HS-5 (cell line): ENCODE measurements at regions not wholly inside any gene's neighbourhood (a gene's known extent, or its start where the extent isn't known, plus 50 kb on each side); places are given as distances from the start of the nearest gene placed in this dataset.

Experiments used
- DNase-seq: peaks from one replicate; pipeline ENCODE4 v3.0.0-alpha.2; 2012; ENCODE audit warnings: low read depth

DNA sequence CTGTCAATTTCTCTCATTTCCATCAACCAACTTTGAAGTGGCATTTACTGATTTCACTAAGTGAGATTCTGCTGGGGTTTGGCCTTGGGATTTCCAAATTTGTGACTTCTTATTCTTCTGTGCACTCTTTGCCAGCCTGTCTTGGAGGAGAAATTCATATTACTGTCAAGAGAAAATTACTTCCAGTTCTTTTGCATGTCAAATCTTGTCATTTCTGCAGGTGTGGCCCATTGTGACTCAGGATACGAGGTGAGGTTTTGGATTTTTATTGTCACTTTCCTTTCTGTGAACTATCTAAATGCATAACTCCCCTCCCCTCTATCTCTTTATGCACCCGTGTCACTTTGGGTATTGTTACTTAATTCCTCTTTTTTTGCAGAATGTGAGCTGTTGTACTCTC is 102.6 kb upstream of the GUCY1A1 start:
- DNase-seq: no peak

DNA sequence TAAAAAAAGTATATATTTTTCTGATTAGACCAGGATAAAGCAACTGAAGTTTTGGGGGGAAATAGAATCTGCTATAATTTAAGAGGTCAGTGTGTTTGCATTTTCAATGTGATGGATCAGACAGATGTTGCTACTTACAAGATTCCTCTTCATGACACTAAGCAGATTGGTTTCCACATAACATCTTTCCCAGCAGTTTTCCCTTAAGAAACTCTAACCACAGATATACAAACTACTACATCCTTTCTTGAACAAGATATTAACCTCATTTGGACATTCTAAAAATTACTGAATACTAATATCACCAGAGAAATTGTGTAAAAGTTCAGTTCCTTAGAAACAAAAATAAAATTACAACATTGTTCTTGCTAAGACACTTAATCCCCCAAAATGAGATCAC is 106.7 kb upstream of the GUCY1A1 start:
- no peak for DNase-seq

DNA sequence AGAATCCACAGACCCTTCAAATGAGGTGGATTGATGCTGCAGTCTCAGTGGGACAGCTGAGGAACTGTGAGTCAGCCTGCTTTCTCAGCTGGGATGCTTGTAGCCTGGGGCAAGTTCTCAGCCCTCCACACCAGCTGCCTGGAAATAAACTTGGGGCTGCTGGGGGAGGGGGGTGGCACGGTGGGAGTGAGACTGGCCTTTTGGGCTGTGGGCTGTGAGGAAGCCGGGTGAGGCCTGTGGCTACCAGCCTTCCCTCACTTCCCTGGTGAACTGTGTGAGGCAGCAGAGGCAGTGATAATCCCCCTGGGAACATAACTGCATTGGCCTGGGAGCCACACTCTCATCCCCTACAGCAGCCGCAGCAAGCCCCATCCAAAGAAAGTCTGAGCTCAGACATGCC is 114.5 kb upstream of the GUCY1A1 start:
- DNase-seq: no peak

DNA sequence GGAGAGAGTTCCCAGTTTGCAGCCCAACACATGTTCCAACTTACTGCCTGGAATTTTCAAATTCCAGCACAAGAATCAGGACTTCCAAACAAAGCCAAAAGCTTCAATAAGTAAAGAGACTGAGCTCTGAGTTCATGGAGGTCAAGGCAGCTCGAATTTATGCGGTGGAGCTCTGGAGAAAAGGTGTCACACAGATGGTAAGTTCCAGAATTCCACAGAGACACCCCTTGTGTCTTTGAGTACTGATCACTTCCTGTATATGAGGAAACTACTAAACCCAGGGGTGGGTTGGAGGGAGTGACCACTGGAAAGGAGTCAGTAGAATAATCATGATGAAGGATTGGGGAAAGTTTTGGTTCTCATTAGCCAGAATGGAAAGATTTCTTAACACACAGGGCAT is 118.5 kb upstream of the GUCY1A1 start:
- DNase-seq: no peak

DNA sequence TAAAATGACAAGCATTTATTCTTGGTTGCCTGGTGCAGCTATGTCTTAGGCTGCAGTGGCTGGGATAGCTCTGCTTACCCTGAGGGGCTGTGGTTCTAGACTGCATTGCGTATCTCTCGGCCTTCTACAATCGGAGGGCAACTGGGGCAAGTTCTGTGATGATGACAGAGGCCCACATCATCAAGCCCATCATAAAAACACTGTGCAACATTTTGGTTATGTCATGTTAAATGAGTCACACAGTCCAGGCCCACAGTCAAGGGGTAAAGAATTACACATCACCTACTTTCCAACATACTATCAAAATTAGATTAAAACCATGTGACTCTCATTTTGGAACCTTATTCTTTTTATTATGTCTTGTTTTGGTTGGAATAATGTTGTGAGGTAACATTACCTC is 120.2 kb upstream of the GUCY1A1 start:
- DNase-seq: peak; percentile 11

DNA sequence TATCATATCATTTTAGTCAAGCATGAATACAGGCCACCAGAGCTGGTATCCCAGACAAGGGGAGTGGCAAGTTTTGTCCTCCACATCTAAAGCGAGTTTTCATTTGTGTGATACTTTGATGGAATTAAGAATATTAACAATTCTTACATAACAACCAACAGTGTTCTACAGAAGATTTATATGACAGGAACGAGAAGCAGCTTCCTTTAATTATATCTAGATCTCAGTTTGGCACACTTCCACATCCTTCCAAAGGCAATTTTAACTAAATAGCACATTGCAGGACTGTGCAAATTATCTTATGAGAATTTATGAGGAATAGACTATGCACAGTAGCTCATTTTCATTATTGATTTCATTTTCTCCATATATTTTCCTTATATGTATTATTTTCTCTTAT is 121.2 kb upstream of the GUCY1A1 start:
- DNase-seq: no peak

DNA sequence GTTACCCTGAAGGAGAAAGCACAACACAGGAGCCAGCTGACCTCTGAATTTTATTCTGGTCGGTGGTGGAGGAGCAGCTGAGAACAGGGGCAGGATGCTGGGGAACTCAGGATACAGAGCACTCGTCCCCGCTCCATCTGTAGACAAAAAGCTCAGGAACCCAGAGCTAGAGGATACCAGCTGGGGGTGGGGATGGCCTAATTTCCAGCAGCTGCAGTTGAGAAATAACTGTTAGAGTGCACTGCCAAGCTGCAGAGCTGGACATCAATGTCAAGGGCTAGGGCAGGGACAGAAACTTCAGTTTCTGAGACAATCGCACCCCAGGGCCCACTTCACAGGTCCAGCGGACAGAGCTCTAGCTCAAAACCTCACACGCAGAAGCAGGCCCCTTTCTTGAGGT is 122.1 kb upstream of the GUCY1A1 start:
- DNase-seq: no peak

DNA sequence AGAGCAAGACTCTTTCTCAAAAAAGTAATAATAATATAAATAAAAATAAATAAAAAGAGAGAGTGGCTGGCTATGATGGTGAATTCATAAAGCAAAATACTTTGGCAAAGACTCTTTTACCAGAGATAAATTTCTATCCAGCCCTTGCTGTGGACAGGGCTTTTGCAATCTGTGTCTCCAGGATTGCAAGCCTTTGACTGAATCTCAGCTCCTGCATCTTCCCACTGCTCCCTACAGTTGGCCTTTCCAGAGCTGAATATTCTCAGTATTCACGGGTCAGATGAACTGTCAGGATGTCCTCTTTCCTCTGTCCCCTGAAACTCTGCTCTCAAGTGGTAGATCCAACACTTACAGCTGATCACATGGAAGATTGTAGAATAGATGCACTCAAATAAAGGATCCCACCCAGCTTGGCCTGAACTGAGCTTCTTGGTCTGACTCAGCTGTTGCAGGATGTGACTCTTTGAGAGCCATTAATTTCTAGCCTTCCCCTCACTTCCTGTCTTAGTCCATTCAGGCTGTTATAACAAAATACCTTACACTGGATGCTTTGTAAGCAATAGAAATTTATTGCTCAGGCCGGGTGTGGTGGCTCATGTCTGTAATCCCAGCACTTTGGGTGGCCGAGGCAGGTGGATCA is 123.4 kb upstream of the GUCY1A1 start:
- DNase-seq: peak; percentile 53

DNA sequence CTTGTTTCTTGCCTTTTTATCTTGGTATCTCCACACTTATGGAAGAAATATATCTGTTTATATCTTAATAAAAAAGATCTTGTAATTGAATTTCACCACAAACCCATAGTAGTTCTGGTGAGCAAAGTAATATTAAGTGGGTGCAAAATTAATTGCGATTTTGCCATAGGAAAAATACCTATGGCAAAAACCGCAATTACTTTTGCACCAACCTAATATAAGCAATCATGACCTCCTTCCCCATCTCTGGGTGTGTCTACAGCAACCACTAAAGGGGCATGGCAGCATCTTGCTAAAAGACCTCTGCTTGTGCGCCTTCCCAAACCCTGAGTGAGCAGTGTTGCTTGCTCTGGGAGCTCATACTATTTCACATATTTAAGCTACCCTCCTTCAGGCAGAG is 124.2 kb upstream of the GUCY1A1 start:
- DNase-seq: no peak

DNA sequence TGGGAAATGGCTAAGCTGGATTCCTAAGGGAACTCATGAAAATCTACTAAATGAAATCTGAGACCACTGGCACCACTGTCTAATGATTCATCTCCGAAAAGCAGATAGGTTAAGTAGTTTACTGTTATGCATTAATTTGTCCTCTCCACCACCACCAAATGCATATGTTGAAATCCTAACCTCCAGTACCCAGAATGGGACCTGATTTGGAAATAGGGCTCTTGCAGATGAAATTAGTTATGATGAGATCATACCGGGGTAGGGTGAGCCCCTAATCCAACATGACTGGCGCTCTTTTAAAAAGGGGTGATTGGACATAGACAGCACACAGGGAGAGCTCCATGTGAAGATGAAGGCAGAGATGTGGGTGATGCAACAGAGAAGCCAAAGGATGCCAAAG is 124.9 kb upstream of the GUCY1A1 start:
- DNase-seq: peak; percentile 4

DNA sequence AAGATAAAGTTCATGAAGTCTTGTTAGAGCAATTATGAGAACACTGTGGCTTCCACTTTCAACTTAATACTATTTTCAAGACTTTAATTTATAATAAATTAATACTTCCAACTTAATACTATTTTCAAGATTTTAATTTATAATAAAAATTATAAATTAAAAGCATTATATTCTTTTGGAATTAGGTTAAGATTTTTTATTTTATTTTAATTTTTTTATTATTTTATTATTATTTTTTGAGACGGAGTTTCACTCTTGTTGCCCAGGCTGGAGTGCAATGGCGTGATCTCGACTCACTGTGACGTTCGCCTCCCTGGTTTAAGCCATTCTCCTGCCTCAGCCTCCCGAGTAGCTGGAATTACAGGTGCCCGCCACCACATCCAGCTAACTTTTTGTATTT is 126.0 kb upstream of the GUCY1A1 start:
- DNase-seq: no peak

DNA sequence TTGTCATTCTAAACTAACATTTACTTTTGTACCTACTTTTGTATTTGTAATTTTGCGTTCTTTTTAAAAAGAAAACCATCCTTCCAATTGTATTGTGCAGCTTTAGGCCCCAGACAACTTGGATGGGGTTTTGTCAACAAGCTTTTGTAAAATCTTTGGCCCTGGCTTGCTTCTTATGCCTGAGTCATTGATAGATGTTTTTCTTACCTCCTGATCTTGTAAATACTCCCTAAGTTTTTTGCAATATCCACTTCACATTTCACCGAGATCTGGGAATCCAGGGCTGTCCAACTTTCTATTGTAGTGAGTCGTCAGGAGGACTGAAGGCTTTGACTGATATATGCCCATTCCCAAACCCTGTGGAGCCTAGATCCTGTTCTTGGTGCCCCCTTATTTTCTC is 126.9 kb upstream of the GUCY1A1 start:
- no peak for DNase-seq

DNA sequence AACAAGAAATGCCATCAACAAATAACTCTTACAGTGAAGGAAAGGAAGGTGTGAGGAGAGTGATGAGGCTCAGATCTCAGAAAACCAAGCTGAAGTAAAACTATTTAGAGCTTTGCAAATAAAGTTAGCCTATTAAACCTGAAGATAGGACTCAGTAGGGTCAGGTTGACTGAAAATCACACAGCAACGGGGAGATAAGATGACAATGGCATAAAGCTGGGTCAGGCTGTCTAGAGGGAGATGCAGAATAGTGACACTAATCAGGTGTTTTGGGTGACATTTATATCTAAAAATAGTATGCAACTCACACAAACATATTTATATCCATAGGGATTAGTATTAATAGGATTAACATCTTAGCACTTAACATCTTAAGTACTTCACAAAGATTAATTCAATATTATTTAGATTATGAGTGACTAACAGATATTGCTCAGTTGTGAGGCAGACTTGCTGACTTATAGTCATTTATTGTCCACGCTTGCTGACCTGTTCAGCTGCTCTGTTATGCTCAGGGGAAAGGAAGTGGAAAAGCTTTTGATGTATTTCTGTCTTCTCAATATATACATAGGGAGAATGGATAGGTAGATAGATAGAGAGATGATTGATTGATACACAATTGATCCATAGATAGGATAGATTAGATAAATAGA is 130.7 kb upstream of the GUCY1A1 start:
- DNase-seq: no peak

DNA sequence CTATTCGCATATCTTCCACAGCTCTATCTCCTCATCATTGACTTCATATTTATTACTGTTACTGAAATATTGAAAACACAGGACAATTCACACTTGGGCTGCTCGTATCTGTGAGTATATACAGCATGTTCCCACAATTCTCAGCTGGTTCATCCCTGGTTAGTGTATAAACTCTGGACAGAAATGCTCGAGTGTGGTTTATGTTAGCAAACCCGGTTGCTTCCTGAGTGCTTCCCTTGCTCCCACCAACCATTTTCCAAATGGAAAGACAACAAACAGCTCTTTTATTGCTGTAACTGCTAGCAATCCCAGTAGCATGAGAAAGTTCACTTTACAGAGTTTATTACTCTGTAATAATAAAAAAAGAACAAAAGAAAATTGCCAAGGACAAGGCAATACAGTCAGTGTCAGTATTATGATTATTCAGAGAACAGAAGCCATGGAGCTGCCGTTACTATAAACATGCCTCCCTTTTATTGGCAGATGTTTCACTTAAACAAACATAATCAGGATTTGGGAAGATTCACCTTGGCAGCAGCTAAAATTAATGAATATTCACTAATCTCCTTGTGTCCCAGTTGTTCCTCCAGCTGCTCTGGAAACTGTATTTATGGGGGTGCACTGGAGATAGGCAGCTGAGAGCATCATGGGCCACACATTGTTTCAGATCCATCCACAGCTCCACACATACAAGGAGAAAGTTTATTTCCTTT is 134.1 kb upstream of the GUCY1A1 start:
- no peak for DNase-seq

DNA sequence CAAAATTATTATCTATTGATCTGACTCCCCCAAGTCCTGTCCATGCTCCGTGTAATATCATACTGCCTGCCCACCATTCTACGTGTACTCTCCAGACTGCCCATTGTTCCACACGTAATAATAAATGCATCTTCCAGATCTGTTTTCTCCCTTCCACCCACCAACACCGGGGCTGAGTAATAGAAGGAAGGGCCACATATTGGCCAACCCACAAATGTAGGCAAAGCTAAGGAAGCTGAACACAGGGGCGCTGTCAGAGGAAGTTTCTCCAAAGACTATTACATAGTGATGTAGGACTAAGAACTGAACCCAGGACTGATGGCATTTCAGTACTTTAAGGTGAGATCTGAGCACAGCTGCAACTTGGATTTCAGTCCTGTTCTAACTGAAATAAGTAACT is 135.8 kb upstream of the GUCY1A1 start:
- DNase-seq: no peak

DNA sequence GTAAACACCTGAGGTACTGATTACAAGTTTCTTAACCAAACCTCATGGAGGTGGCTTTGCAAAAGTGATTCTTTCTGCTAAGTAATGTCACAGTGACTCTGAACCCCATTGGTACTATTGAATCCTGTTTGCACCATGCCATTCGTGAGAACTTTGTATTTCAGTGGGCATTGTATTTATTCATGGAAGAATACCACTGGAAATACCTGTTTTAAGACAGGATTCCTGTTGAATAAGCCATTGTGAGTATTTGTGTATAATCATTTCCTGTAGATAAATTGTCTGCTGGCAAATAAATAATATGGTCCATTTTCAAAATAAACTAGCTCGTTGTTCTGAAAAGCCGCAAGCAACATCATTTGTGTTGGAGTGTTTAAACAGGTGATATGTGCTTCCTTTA is 136.4 kb upstream of the GUCY1A1 start:
- no peak for DNase-seq

DNA sequence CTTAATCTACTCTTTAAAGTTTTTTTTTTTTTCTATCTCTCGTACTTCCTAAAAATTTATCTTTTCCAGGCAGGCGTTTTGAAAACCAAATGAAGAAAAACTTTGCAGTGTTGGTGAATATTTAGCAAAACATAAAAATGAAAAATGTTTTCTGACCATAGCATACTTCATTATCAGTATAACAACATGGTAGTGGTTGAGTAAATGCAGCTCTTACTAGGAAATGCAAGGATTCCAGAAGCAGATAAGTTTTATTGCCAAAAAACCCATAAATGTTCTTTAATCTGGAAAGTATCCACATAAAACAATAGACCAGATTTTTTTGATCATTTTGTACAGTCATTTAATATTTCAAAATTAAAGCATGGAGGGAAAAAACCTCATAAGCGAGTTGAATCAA is 136.9 kb upstream of the GUCY1A1 start:
- DNase-seq: no peak

DNA sequence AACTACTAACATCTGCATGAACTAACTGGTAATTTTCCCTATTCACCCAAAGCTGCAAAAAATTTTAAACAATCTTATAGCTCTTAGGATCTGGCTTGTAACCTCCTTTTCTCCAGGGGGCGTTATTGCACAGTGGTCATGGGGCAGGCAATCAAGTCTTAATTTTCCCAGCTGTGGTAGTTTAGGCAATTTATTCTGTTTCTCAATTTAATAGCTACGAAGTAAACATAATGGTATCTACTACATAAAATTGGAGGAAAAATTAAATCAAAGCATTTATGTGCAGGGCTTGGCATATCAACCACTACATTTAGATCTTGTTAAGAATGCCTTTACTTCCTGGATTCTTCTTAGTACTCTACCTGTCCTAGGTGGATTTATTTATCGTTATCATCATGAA is 137.4 kb upstream of the GUCY1A1 start:
- no peak for DNase-seq

DNA sequence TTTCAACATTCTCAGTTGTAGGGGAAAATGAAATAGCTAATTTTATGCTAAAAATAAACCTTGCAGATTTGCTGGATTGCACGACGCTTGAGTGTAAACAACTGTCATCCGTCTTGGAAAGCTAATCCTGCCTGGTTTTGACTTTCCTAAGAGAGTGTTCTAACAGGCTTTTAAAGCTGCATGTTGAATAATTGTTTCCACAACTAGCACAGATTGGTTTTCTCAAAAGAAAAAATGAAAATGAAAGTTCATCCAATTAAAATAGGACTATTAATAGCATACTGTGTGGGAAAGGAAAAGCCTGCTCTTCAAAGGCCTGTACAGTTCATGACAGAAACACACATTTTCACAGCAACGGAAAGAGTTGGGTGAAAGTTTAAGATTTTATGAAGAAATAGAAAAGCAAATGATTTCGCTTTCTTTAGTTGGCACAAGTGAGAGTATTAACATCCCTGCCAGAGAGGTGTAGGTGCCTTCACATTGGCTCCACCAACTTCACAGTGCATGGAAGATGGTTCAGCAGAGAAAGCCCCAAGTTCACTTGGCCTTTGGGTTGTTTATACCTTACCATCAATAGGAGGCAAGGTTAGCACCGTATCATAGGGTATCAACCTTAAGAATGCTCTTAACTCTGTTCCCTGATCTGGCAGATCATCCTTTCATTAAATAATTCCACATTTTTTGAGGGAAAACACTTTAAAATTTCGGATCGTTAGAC is 140.0 kb upstream of the GUCY1A1 start:
- no peak for DNase-seq

DNA sequence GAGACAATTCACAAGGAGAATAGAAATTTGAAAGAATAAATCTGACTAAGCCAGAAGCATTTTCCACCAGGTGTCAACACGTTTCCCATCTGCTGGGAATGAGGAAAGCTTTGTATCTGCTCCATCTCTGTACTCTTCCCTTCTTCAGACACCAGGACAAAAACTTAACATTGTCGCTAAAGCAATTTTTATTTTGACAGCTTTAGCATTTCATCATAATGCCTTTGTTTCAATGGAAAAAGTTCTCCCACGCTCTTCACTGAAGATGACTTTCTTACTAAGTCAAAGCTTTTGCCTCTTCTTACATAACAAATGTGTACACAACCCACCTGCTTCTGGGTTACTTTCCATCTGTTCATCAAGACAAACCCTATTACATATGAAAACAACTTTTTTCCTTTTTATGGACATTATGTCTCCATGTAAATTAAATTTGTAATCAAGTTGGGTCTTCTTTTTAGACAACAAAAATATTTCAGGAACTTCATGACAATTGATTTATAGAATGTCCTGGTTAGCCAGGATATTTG is 141.7 kb upstream of the GUCY1A1 start:
- DNase-seq: no peak

DNA sequence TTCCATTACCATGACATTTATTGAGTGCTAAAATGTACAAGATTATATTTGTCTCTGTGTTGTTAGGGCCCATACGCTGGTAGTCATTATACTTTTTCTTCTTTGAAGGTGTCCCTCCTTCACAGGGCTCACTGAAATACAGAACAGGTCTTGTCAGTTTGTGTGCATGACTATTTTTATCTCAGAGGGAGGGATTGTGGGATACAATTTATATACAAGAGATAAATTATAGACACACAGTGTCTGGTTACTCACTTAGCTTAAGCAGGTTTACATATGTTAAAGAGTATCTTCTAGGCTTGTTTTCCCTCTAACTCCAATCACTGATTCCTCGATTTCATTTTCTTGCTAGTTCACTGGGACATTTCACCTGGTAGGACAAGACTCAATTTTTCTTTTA is 143.3 kb upstream of the GUCY1A1 start:
- no peak for DNase-seq

DNA sequence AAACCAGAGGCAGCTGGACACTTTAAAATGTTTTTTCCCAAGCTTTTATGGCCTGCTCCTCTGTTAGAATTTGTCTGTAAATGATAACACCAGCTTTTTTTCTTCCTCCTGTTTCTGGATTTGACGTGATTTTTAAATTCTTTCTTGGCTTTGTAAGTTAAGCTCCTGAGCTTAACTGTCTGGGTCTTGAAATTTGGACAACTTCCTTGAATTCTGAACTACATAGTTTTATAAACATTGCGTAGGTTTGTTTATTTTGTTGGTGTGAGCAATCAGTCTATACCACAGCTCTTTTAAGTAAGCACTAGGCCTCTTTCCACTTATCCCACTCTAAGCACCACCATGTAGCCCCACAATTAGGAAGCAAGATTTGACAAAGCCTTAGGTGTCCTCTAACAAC is 144.4 kb upstream of the GUCY1A1 start:
- DNase-seq: no peak

DNA sequence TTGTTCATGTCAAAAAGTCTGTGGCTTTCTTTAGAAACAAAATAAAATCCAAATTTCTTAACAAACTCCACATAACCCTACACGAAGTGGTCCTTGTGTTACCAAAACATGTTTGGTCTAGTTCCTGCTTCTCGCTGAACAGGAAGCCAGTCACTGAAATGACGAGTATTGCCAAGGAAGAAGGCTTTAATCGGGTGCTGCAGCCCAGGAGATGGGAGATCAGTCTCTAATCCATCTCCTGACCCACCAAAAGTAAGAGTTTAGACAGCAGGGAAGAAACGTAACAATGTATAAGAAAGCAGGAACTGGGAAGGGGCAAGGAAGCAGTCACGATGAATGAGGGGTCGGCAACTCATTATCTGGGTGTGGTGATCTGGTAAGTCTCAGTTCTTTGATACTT is 144.6 kb upstream of the MAP9 start:
- no peak for DNase-seq
